ENCODE measurements at regions not wholly inside any gene's neighbourhood (a gene's known extent, or its start where the extent isn't known, plus 50 kb on each side); places are given as distances from the start of the nearest gene placed in this dataset.

- H3K27ac ChIP-seq = no peak overlapping the region
- H3K27me3 ChIP-seq (ENCODE audit: insufficient read depth in 3 of 3, low read length in 2 of 3) = peaks cover 0 to 7% (median 0%) of the 10 kb centered on the region in 3 donors
- ATAC-seq = no peak
- no peak for TF ChIP-seq CTCF (IDR thresholded peaks at IDR 0.05)
- H3K4me3 ChIP-seq = no peak overlapping the region
- DNase-seq = no peak
- H3K4me1 ChIP-seq = no peaks in the 10 kb centered on the region
- H3K36me3 ChIP-seq (ENCODE audit: insufficient read depth in 1 of 2, low read depth in 1 of 2) = no peaks in the 10 kb centered on the region
- H3K9me3 ChIP-seq = no peaks in the 10 kb centered on the region
- intact Hi-C loops (cut with DNase I) = no loop called here
- WGBS, 3 donors = 54 to 59% (median 54%) methylated on average over 4 of the region's 4 CpGs
These were observed 156.8 kb upstream of the POU3F1 start for GRCh38 chr1:38203441-38203840.

GRCh38 chr1:38201431-38201830 is 154.8 kb upstream of the POU3F1 start:
- H3K27ac ChIP-seq = no peak overlapping the region
- no peak for TF ChIP-seq CTCF (IDR thresholded peaks at IDR 0.05)
- ATAC-seq = no peak
- no peaks in the 10 kb centered on the region for H3K4me1 ChIP-seq
- 17 to 41% (median 19%) methylated on average over 1 of the region's 1 CpG for WGBS, 3 donors
- no peaks in the 10 kb centered on the region for H3K9me3 ChIP-seq
- intact Hi-C loops (cut with DNase I) = no loop called here
- no peak for DNase-seq
- H3K4me3 ChIP-seq = no peak overlapping the region
- no peaks in the 10 kb centered on the region for H3K36me3 ChIP-seq (ENCODE audit: insufficient read depth in 1 of 2, low read depth in 1 of 2)
- peaks cover 0 to 7% (median 0%) of the 10 kb centered on the region in 3 donors for H3K27me3 ChIP-seq (ENCODE audit: insufficient read depth in 3 of 3, low read length in 2 of 3)

GRCh38 chr1:38198621-38199020 is 152.0 kb upstream of the POU3F1 start:
- no peaks in the 10 kb centered on the region for H3K9me3 ChIP-seq
- TF ChIP-seq CTCF (IDR thresholded peaks at IDR 0.05) = no peak
- H3K4me3 ChIP-seq = no peak overlapping the region
- ATAC-seq (no peak), DNase-seq (no peak)
- H3K27ac ChIP-seq = no peak overlapping the region
- H3K4me1 ChIP-seq = no peaks in the 10 kb centered on the region
- intact Hi-C loops (cut with DNase I) = no loop called here
- no peaks in the 10 kb centered on the region for H3K36me3 ChIP-seq (ENCODE audit: insufficient read depth in 1 of 2, low read depth in 1 of 2)
- H3K27me3 ChIP-seq (ENCODE audit: insufficient read depth in 3 of 3, low read length in 2 of 3) = peaks cover 0 to 10% (median 0%) of the 10 kb centered on the region in 3 donors
- WGBS, 3 donors = 56 to 66% (median 65%) methylated on average over 2 of the region's 2 CpGs

- TF ChIP-seq CTCF (IDR thresholded peaks at IDR 0.05) = no peak
- no peaks in the 10 kb centered on the region for H3K36me3 ChIP-seq (ENCODE audit: insufficient read depth in 1 of 2, low read depth in 1 of 2)
- no peaks in the 10 kb centered on the region for H3K9me3 ChIP-seq
- intact Hi-C loops (cut with DNase I) = no loop called here
- H3K27ac ChIP-seq = no peak overlapping the region
- peaks cover 0 to 13% (median 2%) of the 10 kb centered on the region in 3 donors for H3K27me3 ChIP-seq (ENCODE audit: insufficient read depth in 3 of 3, low read length in 2 of 3)
- 80 to 84% (median 81%) methylated on average over 6 of the region's 6 CpGs for WGBS, 3 donors
- H3K4me3 ChIP-seq = no peak overlapping the region
- no peaks in the 10 kb centered on the region for H3K4me1 ChIP-seq
- DNase-seq = no peak
- ATAC-seq = no peak
These were observed 151.5 kb upstream of the POU3F1 start for GRCh38 chr1:38198099-38198498.

GRCh38 chr1:38197312-38198061 is 150.9 kb upstream of the POU3F1 start:
- intact Hi-C loops (cut with DNase I) = no loop called here
- Histone ChIP-seq H3K9me3 (no peaks in the 10 kb centered on the region), H3K36me3 (ENCODE audit: insufficient read depth in 1 of 2, low read depth in 1 of 2) (no peaks in the 10 kb centered on the region), H3K27ac (no peak overlapping the region), H3K4me3 (no peak overlapping the region), H3K27me3 (ENCODE audit: insufficient read depth in 3 of 3, low read length in 2 of 3) (peaks cover 0 to 13% (median 2%) of the 10 kb centered on the region in 3 donors), H3K4me1 (no peaks in the 10 kb centered on the region)
- no peak for TF ChIP-seq CTCF (IDR thresholded peaks at IDR 0.05)
- no peak for DNase-seq
- no peak for ATAC-seq
- 65 to 71% (median 67%) methylated on average over 14 of the region's 14 CpGs for WGBS, 3 donors

Data from psoas muscle (tissue), 7 donors.